Right renal cortex interstitium (tissue), 3 donors: ENCODE measurements at regions not wholly inside any gene's neighbourhood (a gene's known extent, or its start where the extent isn't known, plus 50 kb on each side); places are given as distances from the start of the nearest gene placed in this dataset.
"Not testable (repeated sequence)": the region's sequence is repeated elsewhere in the genome, so short reads cannot be mapped to it uniquely, and the experiment has no call there.

ENCODE experiments used
- DNase-seq, 3 donors: peaks; one replicate each; pipeline ENCODE4 v3.0.0-alpha.2; 2013; ENCODE audit warnings: low read depth in 3 of 3, low spot score in 2 of 3

GRCh38 chr3:163347944-163348343 lies 1730.4 kb downstream of the SI start:
- DNase-seq: no peak

GRCh38 chr3:163335429-163335828 lies 1742.9 kb downstream of the SI start:
- no peak for DNase-seq

GRCh38 chr3:163328680-163329079 lies 1749.6 kb downstream of the SI start:
- no peak for DNase-seq

- DNase-seq: no peak
Measured at GRCh38 chr3:163327086-163327485, 1751.2 kb downstream of the SI start.

GRCh38 chr3:163315786-163316185 lies 1762.5 kb downstream of the SI start:
- DNase-seq: no peak

GRCh38 chr3:163306405-163306804 lies 1771.9 kb downstream of the SI start:
- no peak for DNase-seq

GRCh38 chr3:163273694-163274093 lies 1777.1 kb downstream of the OTOL1 start:
- DNase-seq: no peak

- no peak for DNase-seq
Measured at GRCh38 chr3:163266731-163267130, 1770.1 kb downstream of the OTOL1 start.

- no peak for DNase-seq
Measured at GRCh38 chr3:163261618-163262017, 1765.0 kb downstream of the OTOL1 start.

GRCh38 chr3:163261056-163261455 lies 1764.4 kb downstream of the OTOL1 start:
- DNase-seq: no peak

GRCh38 chr3:163218336-163218735 lies 1721.7 kb downstream of the OTOL1 start:
- no peak for DNase-seq

GRCh38 chr3:163213838-163214237 lies 1717.2 kb downstream of the OTOL1 start:
- DNase-seq: no peak

- no peak for DNase-seq
Measured at GRCh38 chr3:163196815-163197374, 1700.3 kb downstream of the OTOL1 start.

GRCh38 chr3:163196245-163196644 lies 1699.6 kb downstream of the OTOL1 start:
- DNase-seq: no peak

GRCh38 chr3:163185721-163186350 lies 1689.2 kb downstream of the OTOL1 start:
- no peak for DNase-seq

GRCh38 chr3:163175970-163176369 lies 1679.4 kb downstream of the OTOL1 start:
- DNase-seq: no peak

GRCh38 chr3:163172513-163172912 lies 1675.9 kb downstream of the OTOL1 start:
- not testable (repeated sequence) for DNase-seq

- no peak for DNase-seq
Measured at GRCh38 chr3:163166197-163166596, 1669.6 kb downstream of the OTOL1 start.

GRCh38 chr3:163159306-163159705 lies 1662.7 kb downstream of the OTOL1 start:
- DNase-seq: no peak

- no peak for DNase-seq
Measured at GRCh38 chr3:163139600-163139999, 1643.0 kb downstream of the OTOL1 start.

GRCh38 chr3:163138258-163138657 lies 1641.7 kb downstream of the OTOL1 start:
- DNase-seq: no peak

- no peak for DNase-seq
Measured at GRCh38 chr3:163132111-163132510, 1635.5 kb downstream of the OTOL1 start.

- DNase-seq: no peak
Measured at GRCh38 chr3:163129287-163129686, 1632.7 kb downstream of the OTOL1 start.
